Activated CD4-positive, alpha-beta T cell treated with anti-CD3 and anti-CD28 coated beads, Interleukin-10, Interleukin-2, amounts not matched to agents 100 ng/mL and 50 ng/mL, durations not matched to agents 16 hours and 8 hours (primary cell): ENCODE measurements at regions not wholly inside any gene's neighbourhood (a gene's known extent, or its start where the extent isn't known, plus 50 kb on each side); places are given as distances from the start of the nearest gene placed in this dataset.

Source experiments
- DNase-seq: peaks from one replicate; pipeline ENCODE4 v3.0.0-alpha.2; 2020

DNA sequence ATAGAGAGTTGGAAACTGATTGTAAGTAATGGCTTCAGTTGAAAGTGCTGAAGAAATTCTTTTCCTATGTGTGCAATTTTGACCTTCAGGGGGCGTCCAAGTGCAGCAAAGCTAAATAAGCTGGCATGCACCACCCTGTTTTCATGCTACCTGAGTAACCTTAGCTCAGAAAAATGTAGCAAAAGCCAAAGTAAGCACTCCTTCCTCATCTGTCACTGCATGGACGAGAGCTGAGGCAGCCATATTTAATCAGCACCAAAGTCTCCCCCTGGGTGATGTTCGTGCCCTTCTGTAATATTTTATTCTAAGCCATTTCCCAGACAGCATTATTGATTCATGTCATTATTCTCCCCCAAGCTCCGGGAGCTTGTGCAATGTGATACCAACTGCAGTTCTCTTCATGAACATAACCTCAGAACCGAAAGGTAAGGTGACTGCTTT is 123.1 kb downstream of the RPS12 start:
- DNase-seq, result peak; percentile 31

DNA sequence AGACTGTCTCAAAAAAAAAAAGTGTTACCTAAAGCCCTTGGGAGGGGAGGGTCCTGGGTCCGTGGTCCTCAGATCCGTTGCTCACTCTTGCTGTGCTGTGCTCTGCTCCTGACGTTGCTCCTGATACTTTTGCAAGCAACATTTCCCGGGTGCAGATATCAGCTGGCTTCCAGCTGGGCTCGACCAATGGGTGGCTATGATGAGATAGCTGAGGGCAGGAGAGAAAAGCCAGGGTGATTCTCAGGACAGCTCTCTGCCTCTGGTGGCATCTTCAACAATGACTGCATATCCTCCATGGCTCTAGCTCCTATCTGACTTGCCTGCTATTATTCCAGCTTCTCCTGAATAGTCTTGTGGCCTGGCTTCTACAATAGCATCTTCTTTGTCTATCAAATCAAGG is 134.5 kb downstream of the RPS12 start:
- DNase-seq, result no peak

DNA sequence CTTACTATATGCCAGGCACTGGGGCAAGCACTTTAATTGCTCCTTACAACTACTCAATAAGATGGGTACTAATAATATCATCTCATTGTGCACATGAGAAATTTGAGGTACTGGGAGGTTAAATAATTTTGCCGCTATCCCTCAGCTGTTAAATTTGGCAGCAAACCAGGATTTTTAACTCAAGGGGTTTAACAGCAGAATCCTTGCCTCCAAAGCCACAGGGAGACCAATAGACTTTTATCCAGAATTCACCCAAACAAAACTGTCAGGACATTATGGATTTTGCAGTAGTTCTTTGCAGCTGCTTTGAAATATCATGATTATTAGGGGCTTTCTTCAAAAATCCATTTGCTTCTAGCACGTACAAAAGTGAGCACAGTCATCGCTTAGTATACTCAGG is 136.2 kb downstream of the RPS12 start:
- DNase-seq, result no peak

DNA sequence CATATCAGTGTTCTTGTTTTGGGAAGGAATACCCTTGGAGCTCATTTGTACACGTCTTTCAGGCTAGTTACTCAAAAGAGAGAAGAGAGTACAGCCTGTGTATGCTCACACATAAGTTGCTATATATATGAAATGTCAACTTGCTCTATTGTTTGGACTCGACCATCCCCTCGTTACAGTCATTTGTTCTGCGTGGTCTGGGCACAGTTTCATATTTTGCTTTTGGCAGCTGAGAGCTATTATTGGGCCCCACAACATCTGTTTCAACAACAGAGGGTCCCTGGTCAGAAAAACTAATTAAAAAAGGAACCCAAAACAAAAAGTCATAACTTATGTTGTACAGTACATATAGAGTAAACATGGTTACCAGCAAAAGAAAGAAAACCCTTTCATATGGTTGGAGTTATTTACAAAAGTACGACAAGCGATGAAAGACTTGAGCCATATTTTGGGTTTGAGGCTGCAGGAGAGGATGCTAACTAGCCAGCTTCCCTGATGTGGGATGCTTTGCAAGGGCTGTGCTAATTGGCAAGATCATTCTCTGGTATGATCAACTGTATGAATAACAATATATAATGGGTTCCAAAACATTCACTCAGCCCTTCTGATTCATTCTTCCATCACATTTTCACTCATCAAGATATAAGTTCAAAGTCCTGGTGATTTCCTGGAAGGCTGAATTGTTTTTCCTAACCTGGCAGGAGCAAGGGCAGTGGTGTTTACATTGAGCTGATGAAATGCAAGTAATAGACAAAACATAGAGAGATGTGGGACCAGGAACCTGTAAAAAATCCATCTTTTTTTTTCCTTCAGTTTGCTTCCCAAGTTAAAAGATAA is 137.9 kb downstream of the RPS12 start:
- no peak for DNase-seq

DNA sequence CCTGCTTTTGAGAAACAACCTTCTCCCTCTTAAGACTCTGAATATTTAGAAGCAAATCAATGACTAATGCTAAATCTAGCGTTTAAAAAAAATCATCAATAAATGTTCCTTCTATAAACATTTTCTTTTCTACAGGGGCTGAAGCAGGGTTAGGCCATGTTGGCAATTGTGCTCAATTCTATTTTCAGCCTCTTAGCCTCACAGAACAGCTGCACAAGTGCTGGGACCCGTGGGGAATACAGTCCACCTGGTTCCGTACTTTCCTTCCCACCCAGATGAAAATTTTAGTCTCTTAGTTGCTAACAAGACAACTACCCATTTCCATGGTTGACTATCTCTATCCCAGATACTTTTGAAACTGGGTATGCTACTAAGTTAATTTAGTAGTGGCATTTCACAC is 138.6 kb downstream of the RPS12 start:
- DNase-seq, result no peak

DNA sequence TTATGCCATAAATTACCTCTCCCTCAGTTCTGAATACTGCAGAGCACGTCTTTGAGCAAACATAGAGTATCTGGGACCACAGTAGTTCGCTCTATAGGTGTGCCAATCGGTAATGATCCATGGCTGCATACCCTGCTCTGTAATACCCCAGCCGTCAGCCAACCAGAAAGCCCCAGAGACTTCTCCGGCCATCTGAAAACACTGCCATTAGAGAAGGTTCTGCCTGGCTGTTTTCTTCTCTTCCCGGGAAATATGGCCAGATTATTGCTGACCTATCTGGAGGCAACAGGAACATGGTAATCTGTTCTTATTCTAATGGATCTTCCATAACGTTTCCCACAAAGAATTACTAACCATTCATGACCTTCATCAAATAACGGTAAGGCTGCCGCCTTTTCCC is 139.9 kb downstream of the RPS12 start:
- DNase-seq, result no peak

DNA sequence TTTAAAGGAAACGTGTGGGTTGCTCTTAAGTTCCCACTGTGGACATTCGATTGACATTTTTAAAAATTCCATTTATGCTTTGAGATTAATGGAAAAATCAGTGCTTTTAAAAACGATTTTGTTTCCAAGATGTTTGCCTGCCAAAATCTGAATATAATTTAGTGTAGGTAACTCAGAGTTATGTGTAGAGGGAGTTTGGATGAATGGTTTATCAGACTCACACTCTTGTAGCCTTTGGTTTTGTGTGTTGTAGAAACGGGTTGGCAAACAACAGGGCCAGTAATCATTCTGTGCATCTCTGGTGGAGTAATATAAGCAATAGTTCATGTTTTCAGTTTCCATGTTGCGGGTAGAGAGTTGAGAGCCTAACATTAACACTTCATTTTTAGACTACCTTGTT is 140.6 kb downstream of the RPS12 start:
- peak; percentile 18 for DNase-seq

DNA sequence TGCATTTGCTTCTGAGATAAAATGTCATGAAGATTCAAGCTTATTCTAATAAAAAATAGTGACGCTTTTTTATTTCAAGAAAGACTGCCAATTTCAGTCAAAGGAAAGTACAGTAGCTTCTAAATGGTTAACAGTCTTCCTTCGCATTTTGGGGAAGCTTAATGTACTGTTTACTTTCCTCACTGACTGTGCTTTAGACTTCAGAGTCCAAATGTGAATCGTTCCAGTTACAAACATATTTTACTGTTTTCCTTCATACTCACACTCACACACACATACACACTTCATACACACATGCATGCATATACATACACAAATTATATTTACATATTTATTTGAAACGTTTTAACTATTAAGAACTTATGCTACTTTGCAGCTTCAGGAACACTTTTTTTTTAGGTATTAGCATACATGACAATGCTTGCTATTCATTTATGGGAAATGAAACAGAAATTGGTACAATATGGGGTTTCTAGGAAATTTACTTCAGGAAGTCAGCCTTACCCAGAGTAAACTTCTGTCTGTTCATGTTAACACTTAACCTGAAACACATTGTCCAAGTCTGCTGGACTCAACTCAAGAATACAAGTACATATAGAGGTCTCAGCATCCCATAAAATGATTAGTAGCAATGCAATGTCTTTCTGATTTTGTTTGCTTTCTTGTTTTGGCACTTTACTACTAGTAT is 145.4 kb downstream of the RPS12 start:
- no peak for DNase-seq

DNA sequence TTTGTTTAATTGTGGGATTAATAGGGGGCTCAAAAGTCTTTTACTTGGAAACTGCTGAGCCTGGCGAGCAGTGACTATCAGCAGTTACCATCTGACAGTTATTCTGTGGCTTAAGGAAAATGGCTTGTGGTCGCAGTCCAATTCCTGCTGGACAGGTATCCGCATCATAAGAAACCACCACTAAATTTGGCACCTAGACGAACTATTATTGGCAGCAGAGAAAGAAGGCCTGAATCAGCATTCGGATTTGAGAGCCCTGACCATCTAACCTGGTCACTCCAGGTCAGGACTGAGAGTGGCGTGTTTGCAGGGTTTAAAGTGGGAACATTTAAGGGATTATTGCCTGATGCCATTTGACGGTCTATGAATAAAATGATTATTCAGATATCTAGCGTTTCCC is 146.4 kb downstream of the RPS12 start:
- DNase-seq, result no peak

DNA sequence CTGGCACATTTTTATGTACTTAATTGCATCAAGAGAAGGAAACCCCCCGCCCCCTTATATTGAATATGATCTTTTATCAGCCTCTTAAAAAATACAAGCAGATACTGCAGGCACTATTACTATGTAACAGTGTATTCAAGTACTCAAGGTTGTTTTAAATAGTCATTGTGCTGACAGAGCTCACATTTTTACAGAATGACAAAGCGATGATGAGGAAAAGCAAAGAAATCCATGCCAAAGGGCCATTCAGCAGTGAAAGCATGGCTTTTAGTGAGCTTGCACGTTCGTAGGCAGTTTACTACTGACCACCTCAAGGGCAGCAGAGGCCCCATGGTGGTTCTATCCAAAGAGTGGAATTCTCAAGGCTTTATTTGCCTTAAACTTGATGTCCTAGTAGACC is 146.8 kb downstream of the RPS12 start:
- no peak for DNase-seq

DNA sequence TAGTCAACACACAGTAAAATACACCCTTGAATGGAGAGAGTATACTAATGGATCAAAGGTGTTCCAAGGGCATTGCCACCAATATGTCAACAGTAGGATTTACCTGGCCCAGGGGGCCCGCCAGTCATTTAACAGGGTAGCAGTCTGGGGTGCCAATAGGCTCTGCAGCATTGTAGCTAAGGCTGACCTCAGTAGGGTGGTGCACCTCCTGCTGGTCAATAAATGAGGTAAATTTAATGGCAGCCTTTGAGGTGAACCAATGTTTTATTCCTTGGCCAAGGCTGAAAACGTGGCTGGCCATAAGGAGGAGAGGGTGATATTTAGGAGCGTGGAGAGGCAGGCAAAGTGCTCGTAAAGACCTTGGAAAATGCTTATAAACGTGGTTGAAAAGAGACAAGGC is 147.2 kb downstream of the RPS12 start:
- peak; percentile 6 for DNase-seq

DNA sequence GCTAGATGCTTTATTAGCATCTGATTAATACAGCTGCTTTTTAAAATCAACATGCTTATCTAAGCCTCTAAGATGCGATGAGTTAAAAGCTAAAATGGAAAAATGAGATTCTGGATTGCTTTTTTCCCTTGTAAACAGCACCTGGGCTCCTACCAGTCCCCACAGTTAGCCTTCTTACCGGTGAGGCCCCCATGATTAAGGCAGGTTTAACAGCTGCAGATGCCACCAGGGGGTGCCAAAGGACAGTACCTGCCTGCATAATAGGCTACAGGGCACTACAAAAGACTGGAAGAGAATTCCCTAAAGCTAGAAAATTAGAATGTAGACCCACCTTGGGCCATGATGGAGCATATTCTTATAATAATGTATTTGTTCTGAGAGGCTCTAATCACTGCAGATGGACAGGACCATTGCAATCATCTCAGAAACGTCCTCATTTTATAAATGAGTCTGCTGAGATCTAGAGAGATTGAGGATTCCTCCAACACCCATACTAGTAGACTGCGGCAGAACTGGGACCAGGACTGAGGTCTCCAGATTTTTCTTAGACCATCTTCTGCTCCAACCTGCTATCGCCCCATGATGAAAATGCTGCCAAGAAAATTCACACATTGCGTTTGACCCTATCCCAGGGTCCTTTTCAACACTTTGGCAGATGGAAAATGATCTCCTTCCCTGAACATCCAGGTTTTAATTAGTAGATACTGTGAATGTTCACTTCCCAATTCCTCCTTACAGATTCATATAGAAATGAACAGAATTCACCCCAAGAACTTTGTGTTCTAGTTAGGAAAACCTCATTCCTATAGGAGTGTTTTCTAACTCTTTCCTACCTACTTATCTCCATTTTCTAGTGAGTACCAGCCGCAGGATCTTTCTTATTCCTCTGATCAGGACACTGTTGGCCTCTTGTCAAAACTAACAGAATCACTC is 148.8 kb downstream of the RPS12 start:
- peak; percentile 65 for DNase-seq

DNA sequence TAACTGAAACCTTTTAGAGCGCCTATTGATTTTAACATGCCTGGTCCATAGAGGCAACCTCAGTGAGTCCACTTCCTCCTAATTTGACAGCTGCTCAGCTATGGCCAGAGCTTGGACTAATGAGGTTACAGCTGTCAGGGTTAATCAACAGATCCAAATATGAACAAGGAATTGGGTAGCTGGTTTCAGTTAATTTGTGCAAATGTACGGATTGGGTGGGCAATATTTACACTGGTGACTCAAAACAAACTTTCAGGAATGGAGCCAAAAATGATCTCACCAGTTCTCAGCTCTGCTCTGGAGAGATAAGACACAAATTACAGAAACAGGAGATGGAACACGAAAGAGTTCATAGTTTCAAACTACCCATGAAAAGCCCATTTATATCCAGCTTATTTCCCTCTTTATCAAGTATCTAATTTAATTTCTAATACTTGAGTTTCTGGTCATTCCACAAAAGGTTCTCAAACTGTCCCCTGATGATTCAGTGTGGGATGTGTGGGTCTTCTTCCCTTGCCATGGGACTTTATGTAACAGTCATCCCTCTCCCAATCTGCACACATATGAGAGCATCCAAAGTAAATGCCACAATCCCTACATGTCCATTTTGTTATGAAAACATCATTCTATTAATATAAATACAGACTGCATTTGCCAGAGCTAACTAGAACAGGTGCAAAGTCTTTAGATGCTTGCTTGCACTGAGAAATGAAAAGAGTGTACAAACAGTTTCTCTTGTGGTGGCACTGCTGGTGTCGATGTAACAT is 149.9 kb downstream of the RPS12 start:
- DNase-seq, result no peak

DNA sequence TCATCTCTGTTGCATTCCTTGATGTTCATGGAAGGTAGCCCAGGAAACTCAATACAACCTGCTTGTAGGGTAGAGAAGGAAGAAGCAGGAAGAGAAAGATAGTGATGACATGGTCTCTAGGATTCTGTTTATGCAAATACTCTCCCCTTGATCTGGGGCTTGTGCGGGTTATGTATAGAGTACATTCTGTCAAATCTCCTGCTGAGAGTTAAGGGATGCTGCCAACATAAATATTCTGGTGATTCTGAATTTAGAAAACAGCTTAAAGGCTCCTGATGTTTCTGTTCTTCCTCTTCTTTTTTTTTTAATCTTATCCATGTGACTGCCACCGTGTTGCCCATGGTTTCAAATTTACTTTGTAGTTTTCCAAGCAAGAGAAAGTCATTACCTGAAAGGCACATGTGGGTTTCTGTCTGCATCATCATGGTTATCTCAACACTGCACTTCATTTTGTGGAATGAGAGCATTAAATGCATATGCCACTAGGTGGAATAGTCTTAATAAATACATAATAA is 150.6 kb downstream of the RPS12 start:
- peak; percentile 29 for DNase-seq

DNA sequence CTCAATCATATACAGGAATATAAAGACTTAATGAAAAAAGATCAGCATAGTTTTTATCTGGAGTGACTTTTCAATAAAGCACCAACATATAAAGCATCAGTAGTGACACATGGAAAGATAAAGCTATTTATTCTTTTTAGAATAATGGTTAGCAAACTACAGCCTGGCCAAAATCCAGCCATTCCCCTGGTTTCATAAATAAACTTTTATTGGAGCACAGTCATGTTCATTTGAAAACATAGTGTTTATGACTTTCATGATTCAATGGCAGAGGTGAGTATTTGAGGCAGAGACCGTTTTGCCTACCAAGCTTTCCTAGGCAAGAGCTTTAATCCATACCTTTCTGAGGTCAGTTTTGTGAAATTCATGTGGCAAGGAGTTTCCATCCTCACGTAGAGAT is 153.5 kb downstream of the RPS12 start:
- no peak for DNase-seq

DNA sequence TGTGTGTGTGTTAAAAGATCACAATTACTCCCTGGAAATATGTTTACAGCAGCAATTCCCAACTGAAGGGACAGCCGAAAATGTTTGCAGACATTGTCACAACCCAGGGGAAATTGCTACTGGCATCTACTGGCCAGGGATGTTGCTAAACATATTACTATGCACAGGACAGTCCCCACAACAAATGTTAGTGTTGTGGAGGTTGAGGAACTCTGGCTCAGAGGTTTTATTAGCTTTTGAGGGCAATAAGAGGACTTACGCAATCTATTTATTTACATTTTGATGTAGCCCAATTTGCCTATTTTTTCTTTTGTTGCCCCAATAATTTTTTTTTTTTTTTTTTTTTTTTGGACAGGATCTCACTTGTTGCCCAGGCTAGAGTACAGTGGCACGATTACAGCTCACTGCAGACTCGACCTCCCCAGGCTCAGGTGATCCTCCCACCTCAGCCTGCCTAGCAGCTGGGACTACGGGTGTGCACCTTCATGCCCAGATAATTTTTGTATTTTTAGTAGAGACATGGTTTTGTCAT is 154.1 kb downstream of the RPS12 start:
- no peak for DNase-seq

DNA sequence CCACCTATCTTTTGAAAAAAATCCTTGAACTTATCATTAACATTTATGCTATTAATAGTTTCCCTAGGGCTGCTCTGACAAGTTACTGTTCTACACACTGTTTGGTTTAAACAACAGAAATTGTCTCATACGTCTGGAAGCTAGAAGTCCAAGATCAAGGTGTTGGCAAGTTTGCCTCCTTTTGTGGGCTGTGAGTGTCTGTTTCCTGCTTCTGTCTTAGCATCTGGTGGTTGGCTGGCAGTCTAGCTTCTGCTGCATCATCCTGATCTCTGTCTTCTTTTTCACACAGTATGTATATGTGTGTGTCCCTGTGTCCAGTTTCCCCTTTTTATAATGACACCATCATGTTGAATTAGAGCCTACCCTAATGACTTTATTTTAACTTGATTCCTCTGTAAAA is 154.8 kb downstream of the RPS12 start:
- DNase-seq, result no peak

DNA sequence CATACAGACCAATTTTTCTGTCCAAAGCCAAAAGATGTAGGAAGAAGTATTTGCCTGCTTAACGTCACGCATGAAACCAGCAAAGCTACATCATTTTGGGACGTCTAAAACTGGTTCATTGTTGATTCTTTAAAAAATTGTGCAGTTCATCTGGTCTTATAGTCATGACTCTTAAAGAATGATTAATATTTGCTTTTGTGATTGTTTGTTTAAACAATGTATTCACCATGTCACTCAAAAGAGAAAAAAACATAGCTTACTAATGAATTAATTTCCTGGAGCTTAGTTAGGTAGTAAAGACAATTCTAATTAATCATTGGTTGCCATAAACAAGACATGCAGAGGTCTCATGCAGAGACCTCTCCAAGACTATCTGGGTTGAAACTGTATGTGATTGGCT is 157.3 kb downstream of the RPS12 start:
- DNase-seq, result no peak

DNA sequence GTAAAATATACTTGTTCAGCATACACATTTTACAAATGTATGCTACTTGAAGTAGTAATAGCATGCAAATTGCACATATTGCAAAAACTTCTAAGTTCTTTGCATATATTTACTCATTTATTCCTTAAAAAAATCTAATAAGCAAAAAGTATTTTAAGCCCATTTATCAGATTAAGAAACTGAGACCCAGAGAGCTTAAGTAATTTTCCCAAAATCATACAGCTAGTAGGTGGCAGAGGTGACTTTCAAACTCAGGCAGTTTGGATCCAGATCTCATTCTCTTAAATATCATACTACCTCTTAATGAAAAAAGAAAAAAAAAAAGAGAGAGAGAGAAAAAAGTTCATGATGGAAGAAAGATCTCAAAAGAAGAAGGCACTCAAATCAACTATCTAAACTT is 157.9 kb downstream of the RPS12 start:
- no peak for DNase-seq

DNA sequence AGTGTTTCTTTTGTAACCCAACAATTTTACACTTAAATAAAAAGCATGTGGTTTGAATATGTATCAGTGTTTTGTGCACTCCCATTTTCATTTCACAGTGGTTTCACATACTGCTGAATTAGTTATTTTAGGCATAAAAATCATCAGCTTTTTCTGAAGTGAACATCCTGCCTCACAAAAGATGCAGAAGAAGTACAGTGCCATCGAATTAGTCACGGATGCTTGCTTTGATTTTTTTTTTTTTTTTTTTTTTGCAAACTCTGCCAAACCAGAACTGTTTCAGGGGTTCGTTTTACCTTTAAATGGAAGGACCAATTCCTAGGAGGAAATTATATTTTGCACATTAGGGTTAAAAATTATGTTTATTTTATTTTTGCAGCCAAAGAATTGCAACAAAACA is 158.6 kb downstream of the RPS12 start:
- DNase-seq, result no peak

DNA sequence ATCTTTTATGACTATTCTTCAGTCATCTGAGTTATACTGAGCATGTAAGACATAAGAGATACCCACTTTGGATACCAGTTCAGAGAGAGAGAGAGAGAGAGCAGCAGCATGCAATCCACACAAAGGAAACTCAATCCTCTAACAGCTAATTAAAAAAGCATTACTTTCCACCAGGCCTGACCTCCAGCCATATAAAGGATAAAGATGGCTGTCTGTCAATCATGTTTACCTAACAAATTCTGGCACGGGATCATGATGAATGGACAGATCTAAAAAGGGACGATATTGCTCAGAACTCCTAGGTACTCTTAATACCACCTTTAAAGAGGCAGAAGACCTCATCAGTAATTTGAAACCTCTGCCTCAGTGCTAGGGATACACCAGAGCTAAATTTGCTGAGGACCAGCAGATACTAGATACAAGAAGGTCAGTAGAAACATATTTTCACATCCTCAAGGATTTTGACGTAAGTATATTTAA is 159.2 kb downstream of the RPS12 start:
- no peak for DNase-seq

DNA sequence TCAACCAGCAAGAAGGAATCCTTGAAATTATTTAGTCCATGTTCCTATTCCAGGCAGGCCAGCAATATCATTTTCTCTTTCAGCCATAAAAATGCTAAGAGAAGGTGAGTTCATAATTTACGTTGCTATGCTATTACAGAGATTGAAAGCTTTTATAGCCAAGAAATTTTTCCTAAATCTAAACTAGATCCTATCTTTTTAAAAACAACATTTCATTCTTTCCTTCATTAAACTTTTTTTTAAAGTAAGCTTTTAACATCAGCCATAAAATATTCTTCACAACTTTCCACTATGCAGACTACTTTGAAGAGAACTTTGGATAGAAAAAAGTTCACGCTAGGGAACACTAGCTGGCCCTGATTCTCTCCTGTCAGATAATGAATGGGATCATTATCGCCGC is 159.8 kb downstream of the RPS12 start:
- no peak for DNase-seq
